Progenitor cell of endocrine pancreas (in vitro differentiated cells): ENCODE measurements at regions not wholly inside any gene's neighbourhood (a gene's known extent, or its start where the extent isn't known, plus 50 kb on each side); places are given as distances from the start of the nearest gene placed in this dataset.

Experiments used
- DNase-seq: peaks from one replicate; pipeline ENCODE4 v3.0.0; 2021; ENCODE audit warnings: low spot score; ENCODE audit not compliant: unreplicated experiment
- H3K27ac Mint-ChIP-seq: 2 replicates; pipeline ENCODE4 v1.8.0; 2021; ENCODE audit warnings: mild to moderate bottlenecking, moderate library complexity, mixed read lengths
- H3K27me3 Mint-ChIP-seq: 2 replicates; pipeline ENCODE4 v1.8.0; 2021; ENCODE audit warnings: mixed read lengths
- H3K36me3 Mint-ChIP-seq: 2 replicates; pipeline ENCODE4 v1.8.0; 2022; ENCODE audit warnings: mixed read lengths; ENCODE audit not compliant: insufficient read depth
- H3K4me1 Mint-ChIP-seq: 2 replicates; pipeline ENCODE4 v1.8.0; 2021; ENCODE audit warnings: low read depth, mixed read lengths
- H3K4me3 Mint-ChIP-seq: 2 replicates; pipeline ENCODE4 v1.8.0; 2021; ENCODE audit warnings: low read depth, mild to moderate bottlenecking, moderate library complexity, mixed read lengths
- H3K9me3 Mint-ChIP-seq: 2 replicates; pipeline ENCODE4 v1.8.0; 2021; ENCODE audit warnings: low read depth, mixed read lengths
- TF ChIP-seq, protein P1 (sequence below): fragments of 200-600 bp; sonication (generic); IDR thresholded peaks from one replicate; pipeline ENCODE4 v1.5.0; 2021; ENCODE audit warnings: antibody characterized with exemption, mild to moderate bottlenecking; ENCODE audit not compliant: unreplicated experiment

DNA sequence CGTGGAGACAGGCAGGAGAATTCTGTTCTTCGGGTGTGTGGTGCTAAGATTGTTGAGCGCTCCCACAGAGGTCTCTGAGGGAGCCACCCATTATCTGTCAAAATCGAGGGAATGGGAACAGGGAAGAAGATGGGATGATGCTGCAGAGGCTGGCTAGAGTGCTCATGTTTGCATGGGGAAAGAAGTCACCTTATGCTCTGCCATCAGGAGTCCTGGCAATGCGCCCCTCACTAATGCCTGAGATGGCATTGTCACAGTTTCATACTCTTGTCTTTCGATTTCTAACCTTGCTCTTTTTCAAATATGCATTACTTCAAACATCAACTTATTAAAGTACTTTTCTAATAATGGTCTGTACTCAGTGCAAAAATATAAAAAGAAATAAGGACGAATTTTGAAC, 463.3 kb upstream of the CELF4 start:
- H3K4me1 Mint-ChIP-seq = no peaks in the 10 kb centered on the region
- no peak for DNase-seq
- H3K36me3 Mint-ChIP-seq = no peaks in the 10 kb centered on the region
- no peak overlapping the region for H3K4me3 Mint-ChIP-seq
- H3K9me3 Mint-ChIP-seq = no peaks in the 10 kb centered on the region
- no peaks in the 10 kb centered on the region for H3K27me3 Mint-ChIP-seq
- H3K27ac Mint-ChIP-seq = no peak overlapping the region
- TF ChIP-seq, protein P1, sequence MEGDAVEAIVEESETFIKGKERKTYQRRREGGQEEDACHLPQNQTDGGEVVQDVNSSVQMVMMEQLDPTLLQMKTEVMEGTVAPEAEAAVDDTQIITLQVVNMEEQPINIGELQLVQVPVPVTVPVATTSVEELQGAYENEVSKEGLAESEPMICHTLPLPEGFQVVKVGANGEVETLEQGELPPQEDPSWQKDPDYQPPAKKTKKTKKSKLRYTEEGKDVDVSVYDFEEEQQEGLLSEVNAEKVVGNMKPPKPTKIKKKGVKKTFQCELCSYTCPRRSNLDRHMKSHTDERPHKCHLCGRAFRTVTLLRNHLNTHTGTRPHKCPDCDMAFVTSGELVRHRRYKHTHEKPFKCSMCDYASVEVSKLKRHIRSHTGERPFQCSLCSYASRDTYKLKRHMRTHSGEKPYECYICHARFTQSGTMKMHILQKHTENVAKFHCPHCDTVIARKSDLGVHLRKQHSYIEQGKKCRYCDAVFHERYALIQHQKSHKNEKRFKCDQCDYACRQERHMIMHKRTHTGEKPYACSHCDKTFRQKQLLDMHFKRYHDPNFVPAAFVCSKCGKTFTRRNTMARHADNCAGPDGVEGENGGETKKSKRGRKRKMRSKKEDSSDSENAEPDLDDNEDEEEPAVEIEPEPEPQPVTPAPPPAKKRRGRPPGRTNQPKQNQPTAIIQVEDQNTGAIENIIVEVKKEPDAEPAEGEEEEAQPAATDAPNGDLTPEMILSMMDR = no peak

DNA sequence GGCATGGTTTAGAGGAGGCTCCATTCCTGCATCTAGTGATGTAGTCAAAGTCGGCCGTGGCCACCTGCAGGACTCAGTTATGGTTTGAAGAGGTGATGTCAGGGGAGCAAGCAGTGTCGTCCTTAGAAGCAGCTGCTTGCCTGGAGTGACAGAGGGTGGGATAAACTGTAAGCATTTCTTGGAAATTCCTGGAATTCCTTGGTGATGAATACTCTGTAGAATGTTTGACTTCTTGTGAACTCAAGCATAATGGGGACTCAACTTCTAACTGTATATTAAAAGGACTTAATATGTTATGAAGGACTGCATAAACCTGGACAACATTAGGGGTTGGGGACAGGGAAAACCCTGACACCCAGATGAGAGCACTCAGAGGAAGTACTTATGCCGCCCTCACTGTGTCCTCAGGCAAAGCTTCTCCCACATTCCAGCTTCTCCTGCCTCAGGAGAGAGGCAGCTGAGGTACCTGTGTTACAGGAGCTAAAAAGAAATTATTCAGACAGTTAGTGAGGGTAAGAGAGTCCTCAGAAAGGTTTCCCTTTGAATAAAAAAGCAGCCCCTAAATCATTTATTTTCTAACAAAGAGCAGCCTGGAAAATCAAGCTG, 459.9 kb upstream of the CELF4 start:
- no peaks in the 10 kb centered on the region for H3K36me3 Mint-ChIP-seq
- no peaks in the 10 kb centered on the region for H3K27me3 Mint-ChIP-seq
- no peak overlapping the region for H3K4me3 Mint-ChIP-seq
- H3K4me1 Mint-ChIP-seq = no peaks in the 10 kb centered on the region
- H3K9me3 Mint-ChIP-seq = no peaks in the 10 kb centered on the region
- TF ChIP-seq, protein P1 = no peak
- DNase-seq = no peak
- no peak overlapping the region for H3K27ac Mint-ChIP-seq

DNA sequence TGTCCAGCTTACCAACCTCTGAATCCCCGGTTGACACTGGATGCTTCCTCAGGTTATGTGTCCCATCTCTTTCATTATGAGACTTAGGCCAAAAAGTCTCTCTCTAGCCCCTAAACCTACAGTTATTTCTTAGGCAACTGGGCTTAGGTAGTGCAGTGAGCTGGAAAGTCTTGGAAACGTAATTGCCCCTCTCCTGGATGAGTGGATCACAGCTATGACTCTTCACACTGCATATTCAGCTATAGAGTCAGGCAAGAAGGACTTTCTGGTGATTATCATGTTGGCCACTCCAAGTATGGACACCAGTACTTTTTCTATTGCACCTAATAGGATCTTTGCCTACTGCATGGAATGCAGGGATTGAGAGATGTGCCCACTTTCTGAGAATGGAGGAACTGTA, 458.3 kb upstream of the CELF4 start:
- DNase-seq = no peak
- TF ChIP-seq, protein P1 = no peak
- Mint-ChIP-seq H3K4me1 (no peaks in the 10 kb centered on the region), H3K27ac (no peak overlapping the region), H3K36me3 (no peaks in the 10 kb centered on the region), H3K27me3 (no peaks in the 10 kb centered on the region), H3K4me3 (no peak overlapping the region), H3K9me3 (no peaks in the 10 kb centered on the region)

DNA sequence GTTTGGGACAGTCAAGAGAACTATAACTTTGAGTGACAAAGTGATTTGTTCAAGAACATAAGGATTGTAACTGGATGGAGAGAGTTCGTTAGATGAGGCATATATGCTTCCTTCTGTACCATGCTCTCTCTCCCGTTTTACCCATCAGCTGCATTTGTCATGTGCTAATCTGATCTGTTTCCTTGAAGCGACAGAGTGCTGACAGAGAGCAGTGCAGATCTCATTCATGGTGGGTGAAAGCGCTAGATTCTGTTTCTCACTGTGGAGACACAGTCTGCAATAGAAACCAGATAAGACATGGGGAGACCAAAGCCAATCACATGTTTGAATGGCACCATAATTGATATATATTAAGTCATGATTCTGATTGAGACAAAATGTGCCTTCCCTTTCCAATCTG, 456.6 kb upstream of the CELF4 start:
- H3K4me3 Mint-ChIP-seq = no peak overlapping the region
- TF ChIP-seq, protein P1 = no peak
- H3K27me3 Mint-ChIP-seq = no peaks in the 10 kb centered on the region
- H3K27ac Mint-ChIP-seq = no peak overlapping the region
- no peaks in the 10 kb centered on the region for H3K36me3 Mint-ChIP-seq
- DNase-seq = no peak
- no peaks in the 10 kb centered on the region for H3K9me3 Mint-ChIP-seq
- H3K4me1 Mint-ChIP-seq = no peaks in the 10 kb centered on the region

DNA sequence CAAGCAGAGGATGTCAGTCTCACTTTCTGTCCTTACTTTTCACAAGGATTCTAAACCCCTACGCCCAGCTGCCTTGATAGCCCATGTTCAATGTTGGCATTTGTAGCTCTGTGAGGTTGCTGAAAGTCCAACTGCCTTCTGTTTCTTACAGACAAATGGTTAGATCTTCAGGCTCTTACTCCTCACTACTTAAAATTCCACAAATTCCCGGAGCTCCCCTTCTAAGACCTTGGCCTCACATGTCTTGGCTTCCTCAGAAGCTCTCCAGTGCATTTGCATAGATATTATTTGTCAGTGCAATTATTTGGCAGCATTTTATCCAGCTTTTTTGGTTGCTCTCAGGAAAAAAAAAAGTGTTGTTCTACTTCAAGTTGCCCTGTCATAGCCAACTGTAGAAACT, 453.7 kb upstream of the CELF4 start:
- Mint-ChIP-seq H3K4me1 (no peaks in the 10 kb centered on the region), H3K27ac (no peak overlapping the region), H3K36me3 (no peaks in the 10 kb centered on the region), H3K27me3 (no peaks in the 10 kb centered on the region), H3K4me3 (no peak overlapping the region), H3K9me3 (peaks cover 8% of the 10 kb centered on the region)
- DNase-seq = no peak
- TF ChIP-seq, protein P1 = no peak
